ENCODE measurements at regions not wholly inside any gene's neighbourhood (a gene's known extent, or its start where the extent isn't known, plus 50 kb on each side); places are given as distances from the start of the nearest gene placed in this dataset.

- TF ChIP-seq CTCF (conservative IDR thresholded peaks at IDR 0.05 in 1 of 2, IDR thresholded peaks at IDR 0.05 in 1 of 2; ENCODE audit: low read depth in 1 of 2, low read length in 2 of 2): no peak
- TF ChIP-seq EZH2 (IDR thresholded peaks at IDR 0.05; ENCODE audit: low read length, missing control alignments): no peak
Measured at GRCh38 chr2:129480790-129481189, 498.7 kb upstream of the RAB6C start.
